HG03045 (cell line): ENCODE measurements at regions not wholly inside any gene's neighbourhood (a gene's known extent, or its start where the extent isn't known, plus 50 kb on each side); places are given as distances from the start of the nearest gene placed in this dataset.
"Not testable (repeated sequence)": the region's sequence is repeated elsewhere in the genome, so short reads cannot be mapped to it uniquely, and the experiment has no call there.

ENCODE experiments used
- ATAC-seq: cut with Tn5 transposase; IDR thresholded peaks from one replicate; pipeline ENCODE4 v1.9.1; 2021; ENCODE audit warnings: mild to moderate bottlenecking, moderate library complexity; ENCODE audit not compliant: unreplicated experiment

DNA sequence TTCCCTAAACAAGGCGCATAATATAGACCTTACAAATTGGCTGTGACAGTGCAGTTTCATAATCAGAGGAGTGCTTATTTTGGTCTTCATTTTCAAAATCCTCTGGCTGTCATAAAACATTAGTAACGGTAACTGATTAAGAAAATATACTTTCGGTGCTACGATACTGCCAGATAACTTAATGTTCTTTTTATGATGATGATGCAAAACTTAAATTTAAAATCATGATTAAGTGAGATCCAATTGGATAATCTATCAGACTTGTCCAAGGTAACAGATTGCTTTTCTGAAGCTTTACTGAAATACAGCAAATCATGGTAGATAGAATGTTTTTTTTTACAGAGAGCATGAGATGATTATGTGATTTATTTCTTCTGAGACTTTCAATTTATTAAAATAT, 364.2 kb upstream of the CNTN3 start:
- no peak for ATAC-seq

DNA sequence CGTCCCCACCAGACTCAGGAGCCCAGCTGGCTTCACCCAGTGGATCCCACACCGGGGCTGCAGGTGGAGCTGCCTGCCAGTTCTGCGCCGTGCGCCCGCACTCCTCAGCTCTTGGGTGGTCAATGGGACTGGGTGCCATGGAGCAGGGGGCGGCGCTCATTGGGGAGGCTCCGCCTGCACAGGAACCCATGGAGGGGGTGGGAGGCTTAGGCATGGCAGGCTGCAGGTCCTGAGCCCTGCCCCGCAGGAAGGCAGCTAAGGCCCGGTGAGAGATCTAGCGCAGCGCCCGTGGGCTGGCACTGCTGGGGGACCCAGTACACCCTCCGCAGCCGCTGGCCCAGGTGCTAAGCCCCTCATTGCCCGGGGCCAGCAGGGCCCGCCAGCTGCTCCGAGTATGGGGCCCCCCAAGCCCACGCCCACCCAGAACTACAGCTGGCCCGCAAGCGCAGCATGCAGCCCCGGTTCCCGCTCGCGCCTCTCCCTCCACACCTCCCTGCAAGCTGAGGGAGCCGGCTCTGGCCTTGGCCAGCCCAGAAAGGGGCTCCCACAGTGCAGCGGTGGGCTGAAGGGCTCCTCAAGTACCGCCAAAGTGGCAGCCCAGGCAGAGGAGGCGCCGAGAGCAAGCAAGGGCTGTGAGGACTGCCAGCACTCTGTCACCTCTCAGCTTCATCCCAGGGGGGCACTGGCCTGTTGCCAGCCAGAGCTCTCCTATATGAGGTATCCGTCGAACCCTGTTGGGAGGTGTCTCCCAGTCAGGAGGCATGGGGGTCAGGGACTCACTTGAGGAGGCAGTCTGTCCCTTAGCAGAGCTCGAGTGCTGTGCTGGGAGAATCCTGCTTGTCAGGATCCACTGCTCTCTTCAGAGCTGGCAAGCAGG, 370.8 kb upstream of the CNTN3 start:
- not testable (repeated sequence) for ATAC-seq

GRCh38 chr3:74988095-74988494, 373.6 kb upstream of the CNTN3 start:
- ATAC-seq: no peak

DNA sequence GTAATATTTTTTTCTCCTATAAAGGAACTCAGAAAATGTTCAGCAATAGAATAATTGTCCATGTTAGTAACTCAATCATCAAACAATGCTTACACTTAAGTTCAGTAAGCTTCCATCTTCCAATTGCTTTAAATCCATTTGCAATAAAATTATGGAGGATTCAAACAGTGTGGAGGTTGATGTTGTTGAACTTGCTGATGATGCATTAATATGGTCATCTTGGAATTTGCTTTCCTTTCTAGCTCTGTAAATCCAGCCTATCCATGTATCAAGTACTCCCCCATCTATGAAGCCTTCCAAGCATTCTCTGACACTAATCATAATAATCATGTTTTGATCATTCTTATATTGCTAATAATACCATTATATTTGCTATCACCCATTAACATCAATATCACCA, 378.4 kb upstream of the CNTN3 start:
- ATAC-seq: no peak

DNA sequence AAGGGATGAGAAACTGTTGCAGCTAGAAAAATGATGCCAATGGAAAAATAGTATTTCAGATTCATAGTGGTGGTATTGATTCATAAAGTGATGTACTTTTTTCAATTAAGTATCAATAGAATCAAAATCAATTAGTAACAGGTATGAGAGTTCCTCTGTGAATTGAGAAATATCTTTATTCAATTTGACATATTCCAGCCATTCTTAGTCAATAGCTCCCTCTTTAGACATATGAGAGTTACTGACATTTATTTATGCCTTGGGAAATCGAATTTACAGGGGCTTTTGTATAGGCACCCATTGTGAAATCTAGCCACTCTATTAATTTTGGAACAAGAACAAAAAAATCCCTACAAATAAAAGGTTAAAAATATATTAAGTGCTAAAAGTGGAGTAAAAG, 386.9 kb upstream of the CNTN3 start:
- ATAC-seq: no peak

DNA sequence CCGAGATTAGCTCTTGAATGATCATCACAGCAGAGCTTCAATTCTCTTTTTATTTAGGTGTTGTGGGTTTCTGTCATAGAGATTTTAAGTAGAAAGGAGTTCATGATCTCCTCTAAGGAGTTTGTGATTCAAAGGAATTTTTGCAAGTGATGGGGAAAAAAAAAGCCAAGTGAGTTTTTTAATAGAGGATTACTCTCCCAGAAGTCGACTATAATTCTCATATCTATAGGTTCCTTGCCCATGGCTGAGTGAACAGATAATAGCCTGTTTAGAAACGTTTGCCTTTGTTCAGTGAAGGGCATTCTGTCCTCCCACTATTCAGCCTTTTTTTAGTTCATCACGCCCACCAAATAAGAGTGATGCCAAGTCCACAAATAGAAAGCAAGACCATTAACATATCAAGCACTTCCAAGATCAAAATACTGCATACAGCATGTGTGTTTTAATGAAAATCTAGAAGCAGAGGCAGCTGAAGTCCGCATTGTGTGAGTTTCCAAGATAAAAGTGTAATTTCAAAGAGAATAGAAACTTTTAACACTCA, 398.4 kb upstream of the CNTN3 start:
- no peak for ATAC-seq

DNA sequence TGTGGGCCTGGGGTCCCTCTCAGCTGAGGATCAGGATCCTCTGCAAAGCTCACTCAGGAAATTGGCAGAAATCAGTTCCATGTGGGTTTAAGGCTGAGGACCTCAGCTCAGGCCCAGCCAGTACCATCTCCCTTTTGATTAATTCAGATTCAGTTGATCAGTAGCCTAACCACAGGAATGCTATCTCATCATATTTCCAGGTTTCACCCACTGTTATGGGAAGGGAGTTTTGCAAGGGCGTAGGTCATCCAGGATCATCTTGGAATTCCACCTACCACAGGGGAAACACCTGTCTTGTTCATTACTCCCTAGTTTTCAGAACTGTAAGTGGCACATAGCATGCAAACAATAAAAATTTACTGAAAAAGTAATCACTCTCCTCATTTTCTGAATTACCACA, 399.5 kb upstream of the CNTN3 start:
- no peak for ATAC-seq

DNA sequence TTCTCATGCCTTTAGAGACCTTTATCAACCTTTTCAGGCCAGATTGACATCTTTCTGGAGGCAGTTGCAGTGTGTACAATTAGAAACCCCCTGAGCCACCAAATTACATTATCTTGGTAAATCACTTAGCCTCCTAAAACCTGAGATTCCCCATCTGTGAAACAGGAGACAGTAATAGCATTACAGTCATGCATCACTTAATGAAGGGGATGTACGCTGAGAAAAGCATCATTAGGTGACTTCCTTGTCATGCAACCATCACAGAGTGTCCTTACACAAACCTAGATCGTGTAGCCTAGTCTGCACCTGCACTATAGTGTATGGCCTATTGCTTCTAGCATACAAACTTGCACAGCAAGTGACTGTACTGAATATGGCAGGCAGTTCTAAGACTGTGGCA, 400.8 kb upstream of the CNTN3 start:
- no peak for ATAC-seq

DNA sequence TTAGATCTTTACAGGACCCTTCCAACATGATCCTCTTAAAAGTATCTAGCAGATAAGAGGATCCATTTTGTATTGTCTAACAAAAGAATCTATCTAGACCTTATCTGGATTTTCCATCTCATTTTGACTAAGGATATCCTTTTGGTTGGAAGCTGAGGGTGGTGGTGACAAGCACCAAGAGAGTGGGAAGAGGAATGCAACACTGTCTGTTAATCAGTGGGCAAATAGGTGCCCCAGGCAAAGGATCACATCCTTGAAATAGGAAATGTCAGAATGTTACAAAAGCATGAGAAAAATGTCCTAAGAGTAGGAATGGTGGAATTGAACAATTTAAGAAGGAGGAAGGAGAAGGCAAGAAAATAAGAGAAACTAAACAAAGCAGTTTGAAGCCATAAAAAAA, 420.7 kb upstream of the CNTN3 start:
- ATAC-seq: no peak

GRCh38 chr3:75042941-75043340, 428.5 kb upstream of the CNTN3 start:
- no peak for ATAC-seq

GRCh38 chr3:75048650-75049049, 434.2 kb upstream of the CNTN3 start:
- ATAC-seq: no peak

DNA sequence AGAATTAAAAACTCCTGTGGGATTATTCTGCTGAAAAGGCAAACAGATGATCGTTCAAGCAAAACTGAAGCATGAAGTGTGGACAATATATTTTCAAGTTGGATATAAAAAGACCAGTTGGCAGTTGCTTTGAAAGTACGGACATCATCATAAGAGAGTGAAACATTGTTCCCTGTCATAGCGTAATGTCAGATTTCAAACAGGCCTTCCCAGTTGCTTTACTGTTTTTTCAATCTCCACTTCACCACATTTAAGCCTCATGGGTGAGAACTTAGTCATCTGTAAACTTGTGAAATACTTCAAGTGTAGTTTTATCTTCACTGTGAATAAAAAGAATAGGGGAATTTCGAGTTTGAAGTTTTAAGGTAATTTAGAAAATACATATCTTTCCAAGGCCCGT, 435.1 kb upstream of the CNTN3 start:
- ATAC-seq: no peak

DNA sequence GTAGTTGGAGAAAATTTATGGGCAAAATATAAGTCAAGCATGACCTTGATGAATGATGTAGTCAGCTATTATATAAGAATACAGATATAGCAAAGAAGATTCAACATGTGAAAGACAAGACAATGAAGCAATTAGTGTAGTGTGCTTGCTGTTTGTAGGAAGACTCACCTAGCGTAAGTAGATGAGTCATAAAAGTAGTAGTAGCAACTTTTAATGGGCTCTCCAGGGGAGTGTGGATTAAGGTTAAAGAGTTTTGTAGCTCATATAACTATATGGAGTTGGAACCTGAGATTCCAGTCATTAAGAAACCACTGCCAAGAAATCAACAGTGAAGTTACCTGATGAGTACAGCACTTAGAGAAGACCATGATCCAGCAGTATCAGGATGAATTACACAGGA, 444.7 kb upstream of the CNTN3 start:
- no peak for ATAC-seq

- no peak for ATAC-seq
Observed at GRCh38 chr3:75061806-75062205, 447.3 kb upstream of the CNTN3 start.

GRCh38 chr3:75075158-75075557, 460.7 kb upstream of the CNTN3 start:
- no peak for ATAC-seq

GRCh38 chr3:75076481-75076880, 462.0 kb upstream of the CNTN3 start:
- ATAC-seq: no peak

DNA sequence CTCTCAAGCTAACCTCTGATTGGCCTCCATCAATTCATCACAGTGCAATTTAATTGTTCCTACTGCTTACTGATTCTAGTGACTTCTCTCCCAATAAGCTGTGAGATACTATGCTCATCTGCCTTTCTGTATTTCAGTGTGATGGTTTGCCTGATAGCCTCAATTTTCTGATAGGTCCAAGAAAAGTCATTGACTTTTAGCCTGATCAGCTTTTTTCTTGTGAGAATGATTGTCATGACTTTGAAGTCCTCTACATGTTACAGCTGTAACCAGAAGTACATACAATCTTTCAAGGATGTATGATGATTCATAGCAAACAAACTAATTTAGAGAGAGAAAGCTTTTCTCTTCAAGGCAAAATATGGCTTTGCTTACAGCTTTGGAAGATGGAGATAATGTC, 463.8 kb upstream of the CNTN3 start:
- ATAC-seq: no peak

- no peak for ATAC-seq
Observed at GRCh38 chr3:75082845-75083244, 468.4 kb upstream of the CNTN3 start.

GRCh38 chr3:75089841-75090240, 475.4 kb upstream of the CNTN3 start:
- ATAC-seq: no peak

DNA sequence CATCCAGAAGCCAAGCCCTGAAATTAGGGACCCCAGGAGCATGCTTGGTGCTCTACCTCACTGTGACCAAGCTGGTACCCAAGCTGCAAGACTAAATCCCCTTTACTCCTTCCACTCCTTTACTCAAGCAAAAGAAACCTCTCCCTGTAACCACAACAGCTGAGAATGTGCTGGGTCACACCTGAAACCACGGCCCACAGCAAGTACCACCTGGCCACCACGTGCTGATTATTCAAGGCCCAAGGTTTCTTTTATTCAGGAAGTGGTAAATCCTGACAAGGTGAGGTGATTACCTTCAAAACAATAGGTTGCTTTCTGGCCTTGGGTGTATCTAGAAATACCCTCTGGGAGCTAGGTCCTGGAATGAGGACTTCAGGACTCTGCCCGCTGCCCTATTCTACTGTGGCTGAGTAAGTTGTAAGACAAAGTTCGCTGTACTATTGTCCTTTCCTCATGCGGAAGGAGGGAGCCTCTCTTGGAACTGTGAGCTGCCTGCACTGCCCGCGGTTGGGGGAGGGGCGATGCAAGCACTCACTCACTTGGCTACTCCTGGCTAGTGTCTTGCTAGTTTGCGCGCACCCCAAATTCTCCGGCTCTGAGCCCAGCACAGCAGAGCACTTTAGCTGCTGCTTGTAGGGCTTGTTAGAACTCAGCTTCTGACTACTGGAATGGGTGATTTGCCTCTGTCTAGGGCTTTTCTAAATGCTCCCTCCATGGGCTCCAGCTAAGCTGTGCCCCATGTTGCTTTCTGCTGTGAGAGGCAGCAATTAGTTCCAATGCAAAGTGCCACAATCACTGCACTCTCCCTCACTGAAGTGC, 487.1 kb upstream of the CNTN3 start:
- no peak for ATAC-seq

DNA sequence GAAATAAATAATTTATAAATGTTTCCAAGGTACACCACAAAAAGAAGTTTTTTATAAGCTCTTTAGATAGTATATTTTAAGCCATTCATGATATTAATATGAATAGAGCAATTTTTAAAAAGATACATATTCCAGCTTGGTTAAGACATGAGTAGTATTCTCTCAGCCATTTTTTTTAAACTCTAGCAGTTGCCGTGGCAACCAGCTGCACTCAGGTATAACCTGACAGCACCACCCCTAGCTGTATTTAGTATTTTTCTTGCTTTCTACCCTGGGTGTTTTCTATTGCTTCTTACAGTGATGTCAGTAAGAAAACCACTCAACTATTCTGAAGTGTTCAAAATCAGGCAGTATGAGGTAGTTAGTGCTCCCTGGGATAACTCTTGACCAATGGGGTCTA, 496.3 kb upstream of the CNTN3 start:
- no peak for ATAC-seq

DNA sequence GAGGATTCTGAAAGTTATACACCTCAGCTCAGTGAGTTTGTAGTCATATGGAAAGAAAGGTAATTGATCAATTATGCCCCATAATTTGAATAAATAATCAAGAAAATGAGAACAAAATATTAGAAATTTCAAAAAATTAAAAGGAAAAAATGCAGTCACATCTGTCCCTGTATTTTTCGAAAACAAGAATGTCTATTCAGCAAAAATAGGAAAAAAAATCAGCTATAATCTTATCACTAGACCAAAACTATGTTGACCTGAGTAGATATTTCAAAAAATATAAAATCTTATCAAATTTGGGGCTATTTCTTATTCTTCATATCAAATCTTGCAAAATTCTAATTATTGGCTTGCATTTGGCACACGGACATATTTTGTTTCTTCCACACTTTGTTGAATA, 501.2 kb upstream of the CNTN3 start:
- no peak for ATAC-seq
